NCI-H524 treated with DMSO at 0.1 percent for 48 hours (cell line): ENCODE measurements at regions not wholly inside any gene's neighbourhood (a gene's known extent, or its start where the extent isn't known, plus 50 kb on each side); places are given as distances from the start of the nearest gene placed in this dataset.
"Not testable (repeated sequence)": the region's sequence is repeated elsewhere in the genome, so short reads cannot be mapped to it uniquely, and the experiment has no call there.

Source experiments
- DNase-seq: peaks from one replicate; lab custom pipeline; 2025; lab: John Stamatoyannopoulos, UW

DNA sequence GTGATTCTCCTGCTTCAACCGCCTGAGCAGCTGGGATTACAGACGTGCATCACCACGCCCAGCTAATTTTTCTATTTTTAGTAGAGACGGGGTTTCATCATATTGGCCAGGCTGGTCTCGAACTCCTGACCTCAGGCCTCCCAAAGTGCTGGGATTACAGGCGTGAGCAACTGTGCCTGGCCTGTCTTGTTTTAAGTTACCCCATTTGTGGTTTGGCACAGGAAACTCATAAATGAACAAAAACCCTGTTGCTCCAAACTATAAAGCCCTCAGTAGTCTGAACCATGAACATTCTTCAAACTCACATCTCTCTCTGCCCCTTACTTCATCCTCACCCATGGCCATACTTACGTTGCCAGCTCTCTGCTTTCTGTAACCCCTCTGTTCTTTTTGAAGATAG lies 61.7 kb downstream of the RHOU start:
- not testable (repeated sequence) for DNase-seq

- DNase-seq, result no peak
These were observed 62.8 kb downstream of the RHOU start for GRCh38 chr1:228798035-228798434.

- no peak for DNase-seq
These were observed 63.3 kb downstream of the RHOU start for GRCh38 chr1:228798548-228798947.

DNA sequence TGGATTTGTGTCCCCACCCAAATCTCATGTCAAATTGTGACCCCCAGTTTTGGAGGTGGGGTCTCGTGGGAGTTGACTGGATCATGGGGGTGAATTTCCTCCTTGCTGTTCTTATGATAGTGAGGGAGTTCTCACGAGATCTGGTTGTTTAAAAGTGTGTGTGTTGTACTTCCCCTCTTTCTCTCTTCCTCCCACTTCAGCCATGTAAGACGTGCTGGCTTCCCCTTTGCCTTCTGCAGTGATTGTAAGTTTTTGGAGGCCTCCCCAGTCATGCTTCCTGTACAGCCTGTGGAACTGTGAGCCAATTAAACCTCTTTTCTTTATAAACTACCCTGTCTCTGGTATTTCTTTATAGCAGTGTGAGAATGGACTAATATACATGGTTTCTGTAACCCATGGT lies 64.6 kb downstream of the RHOU start:
- DNase-seq, result no peak

GRCh38 chr1:228801068-228801467 lies 65.8 kb downstream of the RHOU start:
- no peak for DNase-seq

DNA sequence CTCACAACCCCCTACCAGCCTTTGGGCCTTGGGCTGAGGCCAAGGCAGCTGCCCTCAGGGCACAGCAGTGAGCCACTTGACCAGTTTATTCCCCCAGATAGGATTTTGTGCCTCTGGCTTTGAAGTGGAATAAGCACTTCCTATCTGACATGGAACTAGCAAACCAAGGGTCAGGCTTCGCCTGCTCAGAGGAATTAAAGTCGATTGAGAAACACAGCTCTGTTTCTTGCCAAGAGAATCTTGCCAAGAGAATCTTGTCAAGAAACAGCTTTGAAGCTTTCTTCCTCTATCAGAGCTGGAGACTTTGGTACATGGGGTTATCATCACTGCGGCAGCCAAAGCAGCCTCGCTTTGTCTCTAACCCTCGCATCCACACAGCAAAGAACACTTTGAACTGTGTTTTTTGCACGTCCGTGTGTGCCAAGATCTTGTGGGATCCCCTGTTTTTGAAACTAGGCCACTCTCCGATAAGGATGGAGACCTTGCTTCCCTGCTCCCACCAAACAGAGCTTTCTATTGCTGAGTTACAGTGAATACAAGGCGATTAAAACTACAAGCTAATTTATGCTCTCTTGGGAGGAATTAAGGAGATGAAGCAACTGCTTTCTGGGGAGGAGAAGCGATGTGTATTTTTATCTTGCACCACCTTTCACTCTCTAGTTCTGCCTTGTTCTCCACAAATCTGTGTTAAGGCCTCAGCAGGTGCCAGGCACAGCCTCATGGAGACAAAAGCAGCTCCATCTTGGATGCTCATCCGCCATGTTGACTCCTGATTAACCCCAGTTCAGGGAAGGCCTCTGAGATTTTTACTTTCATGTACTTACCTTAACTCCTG lies 67.3 kb downstream of the RHOU start:
- no peak for DNase-seq

DNA sequence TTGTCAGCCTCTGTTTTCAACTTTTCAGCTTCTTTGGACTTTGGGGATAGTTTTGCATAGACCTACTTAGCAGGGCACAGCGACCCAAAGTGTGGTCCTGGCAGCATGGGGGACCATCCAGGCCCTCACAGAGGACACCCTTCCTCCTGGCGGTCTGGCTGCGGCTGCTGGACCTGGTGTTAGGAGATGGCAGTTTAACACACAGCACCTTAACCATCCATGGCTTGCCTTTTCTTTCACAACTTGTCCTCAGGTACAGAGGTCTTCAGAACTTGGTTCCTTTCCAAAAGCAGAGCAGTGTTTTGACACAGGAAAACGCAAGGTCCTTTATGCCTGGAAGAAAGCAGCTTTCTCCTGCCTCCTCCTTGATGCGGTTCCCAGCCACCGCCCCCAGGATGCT lies 68.1 kb downstream of the RHOU start:
- DNase-seq, result no peak

GRCh38 chr1:228804173-228804572 lies 68.9 kb downstream of the RHOU start:
- no peak for DNase-seq

- no peak for DNase-seq
These were observed 69.5 kb downstream of the RHOU start for GRCh38 chr1:228804640-228805413.

DNA sequence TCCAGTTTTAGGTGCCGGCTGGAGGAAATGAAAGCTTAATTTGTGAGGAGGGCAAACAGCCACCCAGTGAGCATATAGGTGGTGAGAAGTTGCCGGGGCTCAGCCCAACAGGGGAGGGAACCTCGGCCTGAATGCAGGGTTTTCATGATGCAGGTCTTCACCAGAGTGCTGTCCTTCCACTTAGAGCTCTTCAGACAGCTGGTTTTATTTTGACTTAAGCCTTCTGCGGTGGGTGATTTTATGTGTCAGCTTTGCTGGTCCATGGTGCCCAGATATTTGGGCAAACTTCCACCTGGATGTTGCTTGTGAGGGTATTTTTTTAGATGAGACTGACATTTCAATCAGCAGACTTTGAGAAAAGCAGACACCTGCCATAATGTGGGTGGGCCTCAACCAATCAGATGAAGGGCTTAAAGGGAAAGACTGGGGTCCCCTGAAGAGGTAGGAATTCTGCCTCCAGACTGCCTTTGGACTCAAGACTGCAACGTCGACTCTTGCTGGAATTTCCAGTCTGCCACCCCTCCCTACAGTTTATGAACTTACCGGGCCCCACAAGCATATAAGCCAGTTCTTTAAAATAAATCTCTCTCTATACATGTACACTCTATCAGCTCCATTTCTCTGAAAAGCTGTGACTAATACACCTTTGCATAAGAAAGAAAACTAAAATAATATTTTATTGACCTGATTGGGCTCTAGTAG lies 72.8 kb downstream of the RHOU start:
- DNase-seq, result no peak

DNA sequence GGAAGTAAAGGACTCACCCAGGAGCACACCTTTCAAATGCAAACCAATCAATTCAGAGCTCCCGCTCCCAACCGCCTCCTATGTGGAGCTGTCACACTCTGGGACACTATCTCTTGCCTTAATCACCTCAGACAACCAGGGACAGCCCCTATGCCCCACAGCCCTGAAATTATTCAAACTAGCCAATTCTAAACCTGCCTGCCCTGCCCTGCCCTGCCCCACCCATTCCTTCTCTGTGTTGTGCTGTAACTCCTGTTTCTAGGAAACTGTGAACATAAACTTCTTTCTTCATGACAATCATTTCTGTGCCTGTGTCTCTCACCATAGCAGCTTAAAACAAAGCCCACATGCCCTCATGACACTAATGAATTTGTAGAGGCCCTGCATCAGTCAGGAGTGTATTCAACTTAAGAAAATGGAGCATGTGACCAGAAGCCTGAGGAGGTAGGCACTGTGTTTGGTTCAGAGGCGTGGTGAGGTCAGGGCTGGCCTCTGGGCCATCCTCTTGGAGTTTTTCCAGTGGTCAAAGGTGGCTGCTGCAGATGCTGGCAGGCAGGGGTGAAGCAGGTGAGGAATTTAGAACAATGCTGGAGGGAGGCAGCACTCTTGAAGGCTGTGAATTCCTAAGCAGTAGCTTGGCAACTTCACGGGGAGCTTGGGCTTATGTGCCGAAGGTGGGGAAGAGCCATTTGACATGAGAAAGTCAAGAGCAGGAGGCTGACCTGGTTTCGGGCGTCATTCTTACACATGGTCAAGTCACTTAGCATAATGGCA lies 74.5 kb downstream of the RHOU start:
- no peak for DNase-seq

- DNase-seq, result no peak
These were observed 75.1 kb downstream of the RHOU start for GRCh38 chr1:228810395-228810758.

DNA sequence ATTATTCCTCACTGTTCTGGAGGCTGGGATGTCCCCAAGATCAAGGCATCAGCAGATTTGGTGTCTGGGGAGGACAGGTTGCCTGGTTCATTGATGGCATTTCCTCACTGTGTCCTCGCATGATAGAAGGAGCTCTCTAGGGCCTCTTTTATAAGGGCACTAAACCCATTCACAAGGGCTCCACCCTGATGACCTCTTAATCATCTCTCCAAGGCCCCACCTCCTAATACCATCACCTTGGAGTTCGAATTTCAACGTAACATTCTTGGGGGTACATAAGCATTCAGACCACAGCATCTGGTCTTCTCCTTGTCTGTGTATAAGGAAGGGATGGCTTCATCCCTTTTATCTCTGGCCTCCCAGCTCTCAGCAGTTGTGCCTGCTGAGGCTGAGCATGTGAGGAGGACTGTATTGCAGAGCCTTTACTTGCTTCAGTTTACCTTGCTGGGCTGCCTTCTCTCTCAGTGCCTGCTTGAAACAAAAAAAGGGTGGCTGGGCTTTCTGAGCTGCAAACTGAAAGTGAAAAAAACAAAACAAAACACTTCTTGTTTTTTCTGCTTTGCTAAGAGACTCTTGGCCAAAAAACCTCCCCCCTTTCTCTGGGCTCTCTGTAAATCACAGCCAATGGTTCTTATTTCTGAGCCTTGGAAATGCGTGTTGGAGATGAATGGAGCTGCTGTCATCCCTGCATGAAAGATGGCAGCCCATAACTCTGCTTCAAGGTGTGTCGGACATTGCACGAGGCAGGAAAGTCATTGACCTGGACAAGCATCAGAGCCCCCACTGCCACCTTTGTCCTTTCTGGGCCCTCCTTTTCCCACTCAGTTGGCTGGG lies 75.8 kb downstream of the RHOU start:
- no peak for DNase-seq

DNA sequence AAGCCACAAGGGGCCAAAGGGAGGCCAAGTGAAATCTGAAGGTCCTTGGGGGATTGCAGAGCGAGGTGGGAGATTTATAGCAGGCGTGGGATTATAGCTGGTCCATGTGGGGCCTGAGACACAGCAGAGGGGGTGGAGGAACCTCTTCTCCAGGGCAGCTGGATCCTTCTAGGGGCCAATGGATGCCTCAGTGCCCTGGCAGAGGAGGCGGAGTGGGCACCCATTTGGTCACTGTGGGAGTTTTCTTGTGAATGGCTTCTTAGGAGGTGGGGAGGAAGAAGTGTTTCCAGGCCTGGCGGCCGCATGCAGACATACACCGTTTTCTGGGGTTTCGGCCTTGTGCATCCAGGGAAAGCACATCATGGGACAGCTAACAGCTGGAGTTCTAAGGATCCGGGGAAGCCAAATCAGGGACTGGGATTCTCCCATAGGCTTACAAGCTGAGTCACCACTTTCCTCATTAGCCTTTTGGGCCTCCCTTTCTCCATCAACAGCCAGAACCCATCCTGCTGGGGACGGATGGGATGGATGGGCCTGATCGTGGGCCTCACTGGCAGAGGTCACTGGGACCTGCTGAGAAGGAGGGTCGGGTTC lies 76.5 kb downstream of the RHOU start:
- DNase-seq, result no peak

- DNase-seq, result no peak
These were observed 77.7 kb downstream of the RHOU start for GRCh38 chr1:228812961-228813360.

DNA sequence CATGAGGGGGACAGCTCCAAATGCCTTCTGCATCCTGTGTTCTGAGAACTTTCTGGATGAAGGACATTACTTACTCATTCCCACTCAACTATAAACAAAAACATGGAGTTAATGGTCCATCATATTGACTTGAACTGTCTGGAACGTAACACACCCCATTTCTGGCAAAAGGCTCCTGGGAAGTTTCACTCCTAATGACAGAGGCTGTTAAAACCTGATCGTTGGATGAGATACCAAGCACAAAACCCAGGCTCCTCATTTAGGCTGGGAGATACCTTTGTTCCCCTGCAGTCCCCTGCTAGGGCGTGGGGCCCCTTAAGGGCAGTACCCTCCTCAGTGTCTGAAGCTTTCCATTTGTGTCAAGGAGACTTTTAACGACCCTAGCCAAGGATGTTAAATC lies 78.9 kb downstream of the RHOU start:
- no peak for DNase-seq

DNA sequence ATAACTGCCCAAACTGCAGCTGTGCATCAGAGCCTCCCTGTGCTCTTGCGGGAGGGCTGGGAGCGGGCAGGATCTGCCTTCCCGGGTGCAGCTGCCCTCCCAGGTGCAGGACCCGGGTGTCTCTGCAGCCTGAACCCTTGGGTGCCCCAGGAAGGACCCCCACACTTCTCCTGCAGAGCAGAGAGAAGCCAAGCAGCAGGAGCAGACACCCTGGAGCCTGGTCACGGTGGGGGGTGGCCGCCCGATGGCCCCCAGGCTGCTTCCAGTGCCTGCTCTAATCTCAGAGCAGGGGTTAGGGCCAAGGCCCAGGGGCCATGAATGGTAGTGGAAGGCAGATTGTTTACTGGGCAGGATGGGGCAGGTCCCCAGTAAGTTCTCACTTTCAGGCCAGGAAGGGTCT lies 83.0 kb downstream of the RHOU start:
- no peak for DNase-seq

- DNase-seq, result no peak
These were observed 83.8 kb downstream of the RHOU start for GRCh38 chr1:228818928-228819630.

- DNase-seq, result no peak
These were observed 86.0 kb downstream of the RHOU start for GRCh38 chr1:228821252-228821651.

GRCh38 chr1:228823200-228823599 lies 87.9 kb downstream of the RHOU start:
- no peak for DNase-seq
